ENCODE measurements at regions not wholly inside any gene's neighbourhood (a gene's known extent, or its start where the extent isn't known, plus 50 kb on each side); places are given as distances from the start of the nearest gene placed in this dataset.
A peak's percentile ranks its signal among the peaks of the same experiment; 100 is the strongest.

GRCh38 chrX:151476604-151477303 is 79.7 kb downstream of the VMA21 start:
- H3K4me1 ChIP-seq (ENCODE audit: low read length) = no peaks in the 10 kb centered on the region

DNA sequence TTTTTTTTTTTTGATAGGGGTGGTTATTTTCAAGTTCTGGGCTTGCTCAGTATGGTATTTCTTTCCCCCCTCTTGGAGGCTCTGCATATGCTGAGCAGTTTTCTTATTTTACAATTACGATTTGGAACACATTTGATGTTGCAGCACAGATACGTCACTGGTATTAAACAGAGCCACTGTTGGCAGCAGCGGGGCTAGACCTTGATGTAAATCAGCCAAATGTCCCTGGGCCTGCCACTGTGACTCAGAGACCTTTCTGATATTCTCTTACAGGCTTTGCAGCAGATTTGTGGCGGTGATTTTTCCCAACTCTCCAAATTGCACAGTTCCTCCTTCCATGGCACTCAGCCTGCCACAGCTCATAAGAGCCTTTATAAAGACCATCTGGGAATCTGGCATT is 81.1 kb downstream of the VMA21 start:
- no peak overlapping the region for H3K4me3 ChIP-seq (ENCODE audit: low read length)
- H3K27ac ChIP-seq (ENCODE audit: low read length) = no peak overlapping the region
- H3K9ac ChIP-seq (ENCODE audit: low read length) = no peak overlapping the region
- TF ChIP-seq EZH2phosphoT487 (IDR thresholded peaks at IDR 0.05; ENCODE audit: low read length) (no peak), EZH2 (optimal IDR thresholded peaks at IDR 0.05; ENCODE audit: low read depth, low read length) (no peak)
- TF ChIP-seq, protein P1, sequence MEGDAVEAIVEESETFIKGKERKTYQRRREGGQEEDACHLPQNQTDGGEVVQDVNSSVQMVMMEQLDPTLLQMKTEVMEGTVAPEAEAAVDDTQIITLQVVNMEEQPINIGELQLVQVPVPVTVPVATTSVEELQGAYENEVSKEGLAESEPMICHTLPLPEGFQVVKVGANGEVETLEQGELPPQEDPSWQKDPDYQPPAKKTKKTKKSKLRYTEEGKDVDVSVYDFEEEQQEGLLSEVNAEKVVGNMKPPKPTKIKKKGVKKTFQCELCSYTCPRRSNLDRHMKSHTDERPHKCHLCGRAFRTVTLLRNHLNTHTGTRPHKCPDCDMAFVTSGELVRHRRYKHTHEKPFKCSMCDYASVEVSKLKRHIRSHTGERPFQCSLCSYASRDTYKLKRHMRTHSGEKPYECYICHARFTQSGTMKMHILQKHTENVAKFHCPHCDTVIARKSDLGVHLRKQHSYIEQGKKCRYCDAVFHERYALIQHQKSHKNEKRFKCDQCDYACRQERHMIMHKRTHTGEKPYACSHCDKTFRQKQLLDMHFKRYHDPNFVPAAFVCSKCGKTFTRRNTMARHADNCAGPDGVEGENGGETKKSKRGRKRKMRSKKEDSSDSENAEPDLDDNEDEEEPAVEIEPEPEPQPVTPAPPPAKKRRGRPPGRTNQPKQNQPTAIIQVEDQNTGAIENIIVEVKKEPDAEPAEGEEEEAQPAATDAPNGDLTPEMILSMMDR (IDR thresholded peaks at IDR 0.05; ENCODE audit: low read length) = no peak
- H3K4me1 ChIP-seq (ENCODE audit: low read length) = no peaks in the 10 kb centered on the region
- H3K36me3 ChIP-seq (replicated peaks; ENCODE audit: insufficient read depth, low read length) = no peaks in the 10 kb centered on the region
- no peaks in the 10 kb centered on the region for H3K9me2 ChIP-seq (replicated peaks; ENCODE audit: insufficient read depth, low read length)
- no peaks in the 10 kb centered on the region for H3K9me3 ChIP-seq (replicated peaks; ENCODE audit: insufficient read depth, low read length)
- H4K20me1 ChIP-seq (ENCODE audit: insufficient read depth, low read length) = no peaks in the 10 kb centered on the region
- no peak overlapping the region for H2AFZ ChIP-seq (ENCODE audit: low read length)
- no peaks in the 10 kb centered on the region for H3K79me2 ChIP-seq (ENCODE audit: low read length)
- no peaks in the 10 kb centered on the region for H3K27me3 ChIP-seq (replicated peaks; ENCODE audit: insufficient read depth, low read length)
- H3K4me2 ChIP-seq (ENCODE audit: low read depth, low read length) = no peak overlapping the region
- DNase-seq = no peak
- no peaks in the 10 kb centered on the region for H3F3A ChIP-seq (ENCODE audit: insufficient read depth, low read length)

More at GRCh38 chrX:151476604-151477303, 79.7 kb downstream of the VMA21 start:
- Histone ChIP-seq H3K27ac (ENCODE audit: low read length) (no peak overlapping the region), H4K20me1 (ENCODE audit: insufficient read depth, low read length) (no peaks in the 10 kb centered on the region), H3K79me2 (ENCODE audit: low read length) (no peaks in the 10 kb centered on the region), H3K36me3 (replicated peaks; ENCODE audit: insufficient read depth, low read length) (no peaks in the 10 kb centered on the region), H3K27me3 (replicated peaks; ENCODE audit: insufficient read depth, low read length) (no peaks in the 10 kb centered on the region), H3F3A (ENCODE audit: insufficient read depth, low read length) (no peaks in the 10 kb centered on the region), H2AFZ (ENCODE audit: low read length) (no peak overlapping the region), H3K9me2 (replicated peaks; ENCODE audit: insufficient read depth, low read length) (no peaks in the 10 kb centered on the region), H3K9me3 (replicated peaks; ENCODE audit: insufficient read depth, low read length) (no peaks in the 10 kb centered on the region), H3K4me2 (ENCODE audit: low read depth, low read length) (no peak overlapping the region), H3K9ac (ENCODE audit: low read length) (no peak overlapping the region), H3K4me3 (ENCODE audit: low read length) (no peak overlapping the region)
- TF ChIP-seq EZH2 (optimal IDR thresholded peaks at IDR 0.05; ENCODE audit: low read depth, low read length) (no peak), EZH2phosphoT487 (IDR thresholded peaks at IDR 0.05; ENCODE audit: low read length) (no peak)
- TF ChIP-seq, protein P1 (IDR thresholded peaks at IDR 0.05; ENCODE audit: low read length) = no peak
- DNase-seq = no peak

DNA sequence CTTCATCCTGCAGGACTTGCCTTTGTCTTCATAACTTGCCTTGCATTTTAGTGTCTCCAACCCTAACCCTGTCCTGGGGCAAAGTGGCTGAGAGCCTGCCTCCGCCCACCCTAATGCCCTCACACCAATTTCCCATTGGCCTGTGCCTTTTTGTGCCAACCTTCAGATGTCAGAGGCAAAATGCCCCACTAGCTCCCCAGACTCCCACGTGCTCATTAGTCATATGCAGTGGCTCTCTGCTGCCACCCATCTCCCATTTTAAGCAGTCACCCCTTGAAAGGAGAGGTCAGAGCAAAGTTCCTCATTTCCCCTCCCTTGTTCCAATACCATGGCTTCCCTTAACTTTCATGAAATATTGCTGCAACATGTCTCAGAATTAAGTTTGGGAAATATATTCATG is 74.8 kb upstream of the PASD1 start:
- Histone ChIP-seq H3F3A (ENCODE audit: insufficient read depth, low read length) (no peaks in the 10 kb centered on the region), H3K9me2 (replicated peaks; ENCODE audit: insufficient read depth, low read length) (no peaks in the 10 kb centered on the region), H3K9me3 (replicated peaks; ENCODE audit: insufficient read depth, low read length) (no peaks in the 10 kb centered on the region), H3K79me2 (ENCODE audit: low read length) (no peaks in the 10 kb centered on the region), H3K27me3 (replicated peaks; ENCODE audit: insufficient read depth, low read length) (no peaks in the 10 kb centered on the region), H3K4me2 (ENCODE audit: low read depth, low read length) (no peak overlapping the region), H4K20me1 (ENCODE audit: insufficient read depth, low read length) (no peaks in the 10 kb centered on the region), H3K9ac (ENCODE audit: low read length) (no peak overlapping the region), H3K4me1 (ENCODE audit: low read length) (no peaks in the 10 kb centered on the region), H3K27ac (ENCODE audit: low read length) (no peak overlapping the region), H3K36me3 (replicated peaks; ENCODE audit: insufficient read depth, low read length) (no peaks in the 10 kb centered on the region), H2AFZ (ENCODE audit: low read length) (no peak overlapping the region), H3K4me3 (ENCODE audit: low read length) (no peak overlapping the region)
- no peak for TF ChIP-seq EZH2phosphoT487 (IDR thresholded peaks at IDR 0.05; ENCODE audit: low read length)
- TF ChIP-seq EZH2 (optimal IDR thresholded peaks at IDR 0.05; ENCODE audit: low read depth, low read length) = no peak
- TF ChIP-seq, protein P1 (IDR thresholded peaks at IDR 0.05; ENCODE audit: low read length) = peak; percentile 45
- no peak for DNase-seq

Measured in MM.1S (cell line).